Kidney capillary endothelial cell (primary cell): ENCODE measurements at regions not wholly inside any gene's neighbourhood (a gene's known extent, or its start where the extent isn't known, plus 50 kb on each side); places are given as distances from the start of the nearest gene placed in this dataset.

Experiments used
- DNase-seq: peaks from one replicate; pipeline ENCODE4 v3.0.0-alpha.2; 2018; ENCODE audit warnings: low spot score

DNA sequence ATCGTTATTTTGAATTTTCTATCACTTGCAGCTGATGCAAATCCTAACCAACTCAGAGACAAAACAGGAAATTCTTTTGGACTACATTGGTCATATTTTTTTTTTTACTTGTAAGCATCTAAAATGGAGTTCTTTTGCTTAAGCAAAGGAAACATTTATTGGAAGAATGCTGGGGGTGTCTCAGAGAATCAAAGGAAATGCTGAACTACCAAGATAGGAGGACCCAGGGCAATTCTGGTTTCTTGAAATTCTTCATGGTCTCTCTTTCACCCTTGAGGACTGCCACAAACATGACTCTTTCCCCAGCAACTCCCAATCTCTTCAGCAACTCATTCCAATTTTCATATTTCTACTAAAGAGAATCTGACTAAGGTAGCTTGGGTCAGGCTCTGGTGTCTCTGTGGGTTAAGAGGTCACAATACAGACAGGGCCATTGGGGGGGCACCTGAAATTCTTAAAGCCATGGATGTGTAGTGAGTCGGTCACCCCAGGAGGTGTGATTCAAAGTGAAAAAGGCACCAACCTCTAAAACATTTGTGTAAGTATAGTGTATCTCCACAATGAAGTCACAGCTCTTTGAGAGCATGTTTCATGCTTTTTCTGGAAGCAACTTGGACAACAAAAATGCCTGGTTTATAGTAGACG lies 171.1 kb upstream of the FGGY start:
- DNase-seq, result no peak

DNA sequence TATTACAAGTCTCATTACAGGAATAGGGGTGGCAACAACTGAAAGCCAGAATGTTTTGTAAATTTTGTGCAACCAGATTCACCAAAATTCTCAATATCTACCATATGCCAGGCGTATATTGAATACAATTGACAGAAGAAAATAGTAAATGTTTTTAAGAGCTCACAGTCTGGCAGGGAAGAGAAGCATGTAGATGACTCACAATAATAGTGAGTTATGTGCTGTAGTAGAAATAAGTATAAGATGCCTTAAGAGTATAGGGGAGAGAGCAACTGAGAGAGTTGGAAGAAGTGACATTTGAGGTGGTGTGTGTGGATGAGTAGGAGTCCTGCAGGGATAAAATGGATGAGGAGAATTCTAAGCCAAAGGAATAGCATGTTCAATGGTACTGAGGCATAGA lies 170.5 kb upstream of the FGGY start:
- no peak for DNase-seq

DNA sequence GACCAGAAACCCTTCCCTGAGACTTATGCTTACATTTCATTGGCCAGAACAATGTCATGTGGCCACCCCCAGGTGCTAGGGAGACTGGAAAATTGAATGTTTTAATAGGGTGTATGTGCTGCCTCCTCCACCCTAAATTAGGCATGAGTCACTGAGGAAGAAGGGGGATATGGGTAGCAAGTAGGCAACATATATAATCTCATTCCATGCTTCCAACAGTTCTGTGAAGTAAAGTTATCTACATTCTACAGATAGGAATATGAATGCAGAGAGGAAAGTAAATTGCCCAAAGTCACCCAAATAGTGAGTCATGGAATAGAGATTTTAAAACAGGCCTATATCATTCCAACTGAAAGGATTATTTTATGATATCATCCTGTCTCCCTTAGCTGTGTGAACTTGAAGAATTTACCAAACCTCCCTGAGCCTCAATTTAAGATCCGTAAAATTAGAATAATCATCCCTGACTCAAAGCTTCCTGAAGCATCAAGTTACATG lies 168.6 kb upstream of the FGGY start:
- DNase-seq, result no peak

DNA sequence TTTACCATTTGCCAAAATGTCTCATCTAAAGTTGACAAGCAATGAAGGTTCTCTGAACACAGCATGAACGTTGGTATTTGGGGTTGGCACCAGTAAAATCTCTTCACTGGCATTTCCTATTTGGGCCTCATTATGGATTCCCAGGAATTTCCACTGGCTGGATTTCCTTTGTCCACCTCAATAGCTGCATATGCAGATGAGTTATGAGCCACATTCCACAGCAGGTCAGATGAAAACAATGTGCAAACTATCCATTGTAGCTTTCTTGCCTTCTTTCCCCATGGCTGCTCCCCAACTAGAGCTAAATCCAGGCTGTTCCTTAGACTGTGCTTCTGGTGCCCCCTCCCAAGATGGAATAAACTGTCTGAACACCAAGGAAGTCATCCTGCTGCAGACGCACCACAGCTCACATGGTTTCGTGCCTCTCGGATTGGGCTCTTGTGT lies 168.1 kb upstream of the FGGY start:
- peak; percentile 91 for DNase-seq

DNA sequence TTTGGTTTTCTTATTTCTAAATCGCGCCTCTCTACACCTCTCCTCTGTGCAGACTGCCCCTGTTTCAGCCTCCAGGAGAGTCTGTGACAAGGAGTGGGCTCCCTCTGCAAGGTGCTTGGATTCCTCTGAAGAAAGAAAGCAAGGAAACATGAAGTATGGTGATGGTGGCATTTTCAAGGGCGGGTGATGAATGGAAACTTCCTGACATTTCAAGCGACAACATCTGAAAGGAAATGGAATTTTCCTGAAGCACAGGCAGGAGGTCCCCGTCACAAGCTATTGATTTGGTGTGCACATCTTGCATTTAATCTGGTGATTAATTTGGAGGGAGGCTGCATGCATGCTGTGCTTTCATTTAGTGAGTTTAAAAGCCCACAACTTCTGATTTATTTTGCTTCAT lies 164.6 kb upstream of the FGGY start:
- DNase-seq, result peak; percentile 33

DNA sequence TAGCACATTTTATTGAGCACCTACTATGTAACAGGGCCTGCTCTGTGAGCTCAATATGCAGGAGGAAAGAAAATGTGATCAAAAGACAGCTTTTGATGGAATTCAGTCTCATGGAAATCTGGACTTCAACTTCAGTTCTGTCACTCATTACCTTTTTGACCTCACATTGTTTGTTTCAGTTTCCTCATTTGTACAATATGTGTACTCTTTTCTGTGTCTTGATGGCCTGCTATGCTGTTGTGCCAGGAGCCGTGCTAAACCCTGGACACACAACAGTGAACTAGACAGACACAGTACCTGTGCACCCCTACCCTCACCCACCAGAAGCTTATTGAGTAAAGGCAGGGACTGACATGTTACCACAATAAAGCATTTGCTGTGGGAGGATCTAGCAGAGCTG lies 162.9 kb upstream of the FGGY start:
- DNase-seq, result no peak

DNA sequence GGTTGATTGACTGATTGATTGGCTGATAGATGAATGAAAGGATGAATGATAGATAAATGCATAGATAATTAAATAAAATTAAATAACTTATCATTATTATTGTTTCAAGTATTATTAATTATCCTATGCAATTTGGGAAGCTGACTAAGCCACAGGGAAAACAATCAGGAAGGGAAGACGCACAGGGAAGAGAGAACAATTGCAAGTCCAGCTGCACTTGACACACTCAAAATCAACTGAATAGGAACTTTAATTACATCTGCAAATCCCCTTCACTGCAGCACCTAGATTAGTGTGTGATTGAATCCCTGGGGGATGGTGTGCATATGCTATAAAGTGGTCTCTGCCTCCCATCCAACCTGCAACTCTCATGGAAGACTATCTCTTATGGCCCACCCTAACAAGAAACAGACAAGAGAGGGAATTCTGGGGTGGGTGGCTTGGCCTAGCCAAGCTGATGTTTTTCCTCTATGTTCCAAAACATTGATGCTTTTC lies 161.1 kb upstream of the FGGY start:
- no peak for DNase-seq

DNA sequence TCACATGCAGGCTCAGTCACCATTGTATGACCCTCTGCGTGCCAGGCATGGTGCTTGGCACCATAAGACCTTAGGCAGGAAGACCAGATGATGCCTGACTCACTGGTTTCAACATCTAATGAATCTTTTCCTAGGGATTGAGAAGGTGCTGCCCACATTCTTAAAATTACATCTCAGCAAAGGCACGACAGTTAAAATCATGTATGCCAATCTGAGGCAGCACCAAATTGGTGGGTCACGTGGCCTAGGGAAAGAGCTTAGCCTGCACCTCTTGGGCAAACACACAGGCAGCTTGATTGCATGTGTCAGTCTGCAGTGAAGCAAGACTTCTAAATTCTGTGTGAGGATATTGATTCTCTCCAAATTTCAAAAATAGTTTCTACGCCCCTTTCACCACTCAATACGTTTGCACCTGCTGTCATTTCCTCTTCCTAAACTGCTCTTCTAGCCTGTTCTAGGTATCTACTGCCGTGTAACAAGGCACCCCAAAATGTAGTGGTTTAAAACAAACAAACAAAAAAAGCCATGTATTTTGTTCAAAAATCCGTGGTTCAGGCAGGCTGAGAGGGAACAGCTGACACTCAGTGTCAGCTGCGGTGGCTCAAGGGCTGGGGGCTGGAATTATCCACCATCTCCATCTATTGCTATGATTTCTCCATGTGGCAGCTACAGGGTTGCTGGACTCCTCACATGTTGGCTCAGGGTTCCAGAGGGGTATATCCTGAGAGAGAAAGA lies 160.2 kb upstream of the FGGY start:
- DNase-seq, result no peak

DNA sequence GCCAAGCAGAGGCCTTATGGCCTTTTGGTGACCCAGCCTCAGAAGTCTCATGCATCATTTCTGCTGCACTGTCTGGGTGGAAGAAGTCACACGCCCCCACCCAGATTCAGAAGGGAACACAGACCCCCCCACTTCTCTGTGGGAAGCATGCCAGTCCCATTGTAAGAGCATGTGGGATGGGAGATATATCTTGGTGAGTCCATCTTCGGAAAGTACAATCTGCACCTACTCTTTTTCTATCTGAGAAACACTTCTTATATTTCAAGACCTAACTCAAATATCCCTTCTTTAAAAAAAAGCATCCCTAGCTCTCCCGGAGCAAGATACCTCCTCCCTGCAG lies 159.6 kb upstream of the FGGY start:
- no peak for DNase-seq

DNA sequence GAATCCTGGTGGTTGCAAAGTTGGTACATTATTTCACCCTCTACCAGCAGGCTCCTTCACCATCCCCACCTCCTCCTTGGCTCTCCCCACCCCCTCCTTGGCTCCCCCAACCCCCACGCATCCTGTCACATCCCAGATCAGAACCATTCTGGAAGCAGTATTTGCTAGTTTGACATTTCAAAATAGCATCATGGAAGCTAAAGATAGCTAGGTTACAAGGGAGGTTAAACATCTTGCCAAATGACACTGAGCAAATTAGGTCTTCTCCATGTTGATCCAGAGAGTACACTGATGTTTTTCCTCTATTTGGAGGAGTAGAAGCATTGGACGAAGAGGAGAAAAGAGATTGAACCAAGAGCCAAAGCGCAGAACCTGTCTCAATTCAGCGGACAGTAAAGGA lies 158.9 kb upstream of the FGGY start:
- no peak for DNase-seq

DNA sequence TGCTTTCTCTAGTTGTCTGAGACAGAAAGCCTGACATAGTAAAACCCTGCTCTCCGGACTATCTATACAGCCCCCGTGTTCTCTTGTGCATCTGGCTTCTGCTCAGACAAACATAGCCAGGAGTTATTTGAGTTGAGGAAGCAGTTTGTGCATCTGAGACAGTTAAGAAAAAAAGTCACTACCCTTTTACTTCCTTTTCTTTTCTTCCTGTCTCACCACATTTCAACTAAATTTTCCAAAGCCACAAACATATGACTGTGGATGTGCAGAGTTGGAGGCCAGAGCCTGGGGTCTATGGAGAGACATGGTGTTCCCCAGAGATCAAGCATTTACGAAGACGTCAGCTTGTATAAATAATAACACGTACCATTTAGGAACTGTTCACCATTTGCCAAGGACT lies 158.5 kb upstream of the FGGY start:
- no peak for DNase-seq

DNA sequence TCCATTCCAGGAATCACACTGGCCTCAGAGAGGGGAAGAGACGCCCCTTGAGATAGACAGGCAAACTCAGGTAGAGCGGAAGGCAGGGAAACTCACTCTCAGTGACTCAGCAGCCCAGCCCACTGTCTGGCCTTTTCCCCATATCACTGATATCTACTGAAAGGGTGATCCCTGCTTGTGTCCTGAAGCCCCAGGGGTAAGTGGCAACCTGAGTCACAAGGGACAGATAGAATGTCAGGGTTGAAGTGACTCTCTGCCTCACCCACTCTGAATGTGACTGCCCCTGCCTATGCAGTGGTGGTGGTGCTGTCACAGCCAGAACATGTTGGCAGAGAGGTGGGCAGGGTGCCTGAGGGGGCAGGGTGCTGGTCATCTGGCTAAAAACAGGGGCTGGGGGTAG lies 157.5 kb upstream of the FGGY start:
- no peak for DNase-seq

DNA sequence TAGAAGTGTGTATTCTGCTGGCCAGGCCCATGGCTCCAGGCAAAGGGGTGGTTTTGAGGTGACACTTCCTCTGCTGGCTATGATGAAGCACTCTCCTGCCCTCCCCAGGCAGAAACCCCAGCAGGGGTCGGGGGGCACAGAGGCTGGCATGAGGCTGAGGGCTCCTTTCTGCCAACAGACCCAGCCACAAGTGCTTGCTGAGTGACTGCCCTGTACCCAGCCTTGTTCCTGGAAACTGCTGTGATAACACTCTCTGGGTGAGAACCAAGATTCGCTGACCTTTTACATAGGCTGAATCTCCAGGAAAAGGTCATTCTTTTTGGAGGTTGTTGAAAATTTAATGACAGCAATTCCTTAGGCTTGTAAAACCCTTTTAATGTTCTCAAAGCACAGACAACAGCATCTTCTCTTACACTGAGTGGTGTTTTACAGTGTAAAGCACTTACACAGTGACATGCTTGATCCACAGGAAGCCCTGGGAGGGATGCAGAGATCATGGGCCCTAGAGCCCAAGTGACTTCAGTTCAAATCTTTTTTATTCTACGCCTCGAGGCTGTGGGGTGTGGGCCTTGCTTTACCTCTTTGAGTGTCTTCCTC lies 155.5 kb upstream of the FGGY start:
- no peak for DNase-seq

DNA sequence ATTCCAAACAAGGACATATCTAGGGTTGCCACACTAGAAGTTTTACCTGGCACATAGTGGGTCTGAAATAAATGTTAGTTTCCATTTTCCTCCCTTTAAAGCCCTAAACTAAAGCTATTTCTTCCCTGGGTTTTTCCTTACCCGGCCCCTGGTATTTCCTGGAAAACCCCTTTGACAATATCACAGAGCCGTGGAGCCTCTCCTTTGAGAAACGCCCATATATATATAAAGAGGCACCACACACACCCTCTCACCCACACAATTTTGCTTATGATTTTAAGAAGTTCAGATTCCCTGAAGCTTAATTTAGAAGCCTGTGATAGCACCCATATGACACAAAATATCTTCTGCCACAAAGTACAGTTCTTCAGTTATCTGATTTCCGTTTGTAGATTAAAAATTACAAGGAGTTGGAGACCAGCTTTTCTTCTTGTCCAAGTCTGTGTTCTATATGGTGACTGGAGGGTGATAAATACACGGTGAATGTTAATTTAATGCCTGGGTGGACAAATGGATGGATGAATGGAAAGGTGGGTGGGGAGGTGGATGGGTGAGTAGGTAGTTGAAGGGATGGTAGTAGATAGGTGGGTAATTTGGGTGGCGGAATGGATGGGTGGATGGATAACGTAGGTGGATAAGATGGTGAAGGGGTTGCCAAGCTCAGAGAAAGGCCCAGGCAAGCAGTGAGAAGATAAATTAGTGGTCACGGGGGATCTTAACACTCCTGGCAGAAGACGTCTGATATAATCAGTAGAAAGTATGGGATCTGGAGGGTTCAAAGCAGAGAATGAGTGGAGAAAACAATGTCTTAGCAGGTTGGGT lies 154.4 kb upstream of the FGGY start:
- no peak for DNase-seq

DNA sequence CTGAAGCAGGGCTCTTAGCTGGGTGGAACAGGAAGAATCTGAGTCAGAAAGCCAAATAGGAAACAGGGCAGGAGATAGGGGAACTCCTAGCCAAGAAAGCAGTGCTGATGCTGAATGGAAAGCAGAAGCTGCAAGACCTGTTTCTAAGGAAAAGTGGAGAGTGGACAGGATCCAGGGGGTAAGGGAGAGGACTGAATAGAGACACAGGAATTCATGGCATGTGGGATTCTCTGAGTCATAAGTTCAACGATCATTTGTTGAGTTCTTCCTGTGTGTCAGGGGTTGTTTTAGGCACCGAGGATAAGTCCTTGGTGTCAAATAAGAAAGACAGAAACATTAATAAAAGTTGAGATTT lies 153.8 kb upstream of the FGGY start:
- peak; percentile 99 for DNase-seq

DNA sequence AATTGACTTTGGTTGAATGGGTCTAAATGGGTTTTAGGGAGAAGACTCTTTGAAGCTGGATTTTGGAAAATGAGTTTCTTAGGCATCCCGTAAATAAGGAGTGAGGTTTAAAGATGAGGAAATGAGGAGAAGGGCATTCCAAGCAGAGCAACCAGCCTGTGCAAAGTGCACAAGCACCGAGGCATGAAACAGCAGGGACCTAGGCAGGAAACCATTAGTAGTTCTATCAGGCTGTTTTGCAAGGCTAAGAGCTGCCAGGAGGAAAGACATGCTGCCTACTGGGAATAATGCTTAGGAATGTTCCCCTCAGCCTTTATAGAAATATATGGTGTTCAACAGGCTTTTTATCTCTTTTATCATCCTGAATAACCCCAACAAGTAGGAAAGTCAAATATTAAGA lies 153.1 kb upstream of the FGGY start:
- DNase-seq, result peak; percentile 51

DNA sequence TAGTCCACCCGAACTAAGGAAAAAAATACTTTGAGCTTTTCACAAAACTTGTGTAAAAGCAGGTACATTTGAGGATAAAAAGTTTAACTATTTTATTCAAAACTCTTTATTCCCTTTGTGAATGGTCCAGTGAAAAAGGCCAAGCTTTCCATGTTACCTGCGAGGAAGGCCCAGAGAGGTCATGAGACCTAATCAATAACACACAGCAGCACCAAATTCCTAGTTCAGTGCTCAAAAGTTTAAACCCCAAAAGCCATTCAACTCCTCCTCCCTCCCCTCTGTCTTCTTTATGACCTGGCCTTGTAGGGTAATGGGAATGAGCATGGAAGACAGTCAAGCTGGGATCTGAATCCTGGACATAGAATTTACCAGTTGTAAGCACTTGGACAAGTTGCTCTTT lies 151.9 kb upstream of the FGGY start:
- DNase-seq, result no peak

DNA sequence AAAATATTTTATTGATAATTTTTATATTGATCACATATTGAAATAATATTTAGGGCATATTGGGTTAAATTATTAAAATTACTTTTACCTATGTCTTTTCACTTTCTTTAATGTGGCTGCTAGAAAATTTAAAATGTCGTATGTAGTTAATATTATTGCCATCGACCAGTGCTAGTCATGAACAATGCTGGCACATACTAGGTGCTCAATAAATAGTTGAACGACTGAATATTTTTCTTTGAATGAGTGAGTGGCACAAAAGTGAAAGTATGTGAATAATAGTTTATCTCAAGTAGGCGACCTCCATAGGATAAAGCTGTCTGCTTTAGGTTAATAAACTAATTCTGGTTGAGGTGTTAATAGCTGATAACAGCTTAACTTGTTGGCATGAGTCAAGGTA lies 150.8 kb upstream of the FGGY start:
- DNase-seq, result no peak

DNA sequence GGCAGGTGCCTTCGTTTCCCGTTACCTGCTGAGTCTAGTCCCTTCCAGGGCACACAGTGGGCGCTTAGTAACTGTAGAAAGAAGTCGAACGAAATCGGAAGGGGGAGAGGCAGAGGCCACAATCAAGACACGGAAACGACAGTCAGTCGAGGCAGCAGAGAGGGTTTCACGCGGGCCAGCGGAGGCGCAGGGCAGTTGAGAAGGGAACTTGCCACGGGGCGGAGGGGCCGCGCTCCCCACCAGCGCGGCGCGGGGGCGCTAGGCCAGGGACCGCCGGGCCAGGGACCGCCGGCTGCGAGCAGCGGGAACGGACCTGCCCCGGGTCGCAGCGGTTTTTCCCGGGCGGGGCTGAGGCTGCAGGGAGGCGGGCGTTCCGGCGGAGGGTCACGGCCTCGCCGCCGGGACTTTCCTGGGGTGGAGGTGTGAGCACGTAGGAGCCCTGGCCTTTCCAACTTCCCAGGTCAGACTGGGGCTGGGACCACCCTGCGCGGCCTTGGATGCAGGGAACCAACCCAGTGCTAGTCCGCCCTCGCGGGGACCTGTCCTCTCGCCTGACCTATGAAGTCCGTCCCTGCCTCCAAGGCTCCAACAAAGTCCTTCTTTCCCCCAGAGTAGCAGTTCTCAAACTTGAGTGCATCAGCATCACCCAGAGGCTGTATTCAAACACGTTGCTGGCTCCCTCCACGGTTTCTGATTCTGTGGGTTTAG lies 150.1 kb upstream of the FGGY start:
- peak; percentile 33 for DNase-seq

DNA sequence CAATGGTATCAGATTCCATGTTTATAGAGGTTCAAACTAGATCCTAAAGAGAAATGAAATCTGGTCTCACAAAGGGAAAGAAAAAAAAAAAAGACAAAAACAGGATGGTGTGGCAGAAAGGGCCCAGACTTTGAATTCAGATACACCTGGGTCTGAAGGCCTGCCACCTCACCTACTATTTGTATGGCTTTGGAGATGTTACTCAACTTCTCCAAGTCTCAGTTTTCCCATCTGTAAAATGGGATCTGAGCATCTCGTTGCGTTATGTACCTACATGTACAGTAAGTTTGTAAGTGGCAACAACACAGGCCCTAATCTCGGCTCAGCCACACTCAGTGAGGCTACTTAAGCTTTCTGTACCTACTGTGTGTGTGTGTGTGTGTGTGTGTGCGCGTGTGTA lies 147.5 kb upstream of the FGGY start:
- no peak for DNase-seq

DNA sequence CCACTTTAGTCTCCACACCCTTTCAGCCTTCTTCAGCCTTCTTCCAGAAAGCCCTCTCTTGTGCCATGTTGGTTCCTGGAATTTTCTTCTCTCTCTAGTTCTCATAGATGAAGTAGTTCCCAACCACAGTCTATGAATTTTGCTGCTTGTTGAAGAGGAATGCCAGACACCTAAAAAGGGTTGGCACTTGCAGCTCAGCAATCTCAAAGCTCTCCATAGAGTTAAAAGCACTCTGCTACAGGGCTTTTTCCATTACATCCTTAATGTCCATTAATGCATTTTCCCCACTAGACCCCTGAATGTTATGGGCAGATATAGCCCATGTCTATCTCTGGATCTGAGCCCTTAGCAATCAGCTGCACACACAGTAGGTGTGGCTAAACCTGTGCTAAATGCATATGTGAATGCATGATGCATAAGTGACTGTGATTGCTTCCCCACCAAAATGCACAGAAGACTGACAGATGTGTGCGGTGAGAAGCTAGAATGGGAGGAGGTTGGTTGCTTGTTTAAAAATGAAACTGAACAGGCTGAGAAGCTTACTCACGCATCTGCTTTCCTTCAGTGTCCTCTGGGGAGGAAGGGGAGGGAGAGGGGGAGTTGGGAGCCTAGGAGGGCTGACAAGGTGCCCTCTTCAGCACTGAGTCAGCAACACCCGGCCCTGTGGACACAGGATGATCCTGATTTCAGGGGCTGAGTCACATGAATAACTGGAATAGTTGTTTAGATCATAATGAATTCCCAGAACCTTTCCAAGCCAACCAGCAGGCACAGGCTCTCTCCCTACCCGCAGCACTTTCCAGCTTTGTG lies 146.1 kb upstream of the FGGY start:
- peak; percentile 97 for DNase-seq
